ENCODE measurements at regions not wholly inside any gene's neighbourhood (a gene's known extent, or its start where the extent isn't known, plus 50 kb on each side); places are given as distances from the start of the nearest gene placed in this dataset.

DNA sequence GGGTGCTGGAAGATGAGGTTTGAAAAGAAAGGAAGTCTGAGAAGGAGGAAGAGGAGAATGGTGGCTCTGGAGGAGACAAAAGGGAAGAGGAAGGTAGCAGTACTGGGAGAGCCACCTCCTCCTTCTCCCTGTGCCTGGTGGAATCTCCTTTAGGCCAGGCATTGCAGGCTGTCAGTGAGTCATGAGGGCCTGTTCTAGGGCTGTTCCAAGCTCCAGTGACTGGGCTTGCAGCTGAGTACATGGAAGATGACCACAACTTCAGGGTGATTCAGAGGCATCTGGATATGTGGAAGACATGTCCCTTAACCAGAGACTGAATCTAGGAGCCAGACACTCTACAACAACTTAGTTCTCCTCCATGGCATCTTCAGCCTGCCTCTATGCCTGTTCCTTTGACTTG lies 107.8 kb downstream of the EFNB1 start:
- H3K4me1 Mint-ChIP-seq, result peaks cover 28% of the 10 kb centered on the region
- no peak for DNase-seq (ENCODE audit: low spot score in 2 of 2, unreplicated experiment in 2 of 2)
- TF ChIP-seq, protein P1, sequence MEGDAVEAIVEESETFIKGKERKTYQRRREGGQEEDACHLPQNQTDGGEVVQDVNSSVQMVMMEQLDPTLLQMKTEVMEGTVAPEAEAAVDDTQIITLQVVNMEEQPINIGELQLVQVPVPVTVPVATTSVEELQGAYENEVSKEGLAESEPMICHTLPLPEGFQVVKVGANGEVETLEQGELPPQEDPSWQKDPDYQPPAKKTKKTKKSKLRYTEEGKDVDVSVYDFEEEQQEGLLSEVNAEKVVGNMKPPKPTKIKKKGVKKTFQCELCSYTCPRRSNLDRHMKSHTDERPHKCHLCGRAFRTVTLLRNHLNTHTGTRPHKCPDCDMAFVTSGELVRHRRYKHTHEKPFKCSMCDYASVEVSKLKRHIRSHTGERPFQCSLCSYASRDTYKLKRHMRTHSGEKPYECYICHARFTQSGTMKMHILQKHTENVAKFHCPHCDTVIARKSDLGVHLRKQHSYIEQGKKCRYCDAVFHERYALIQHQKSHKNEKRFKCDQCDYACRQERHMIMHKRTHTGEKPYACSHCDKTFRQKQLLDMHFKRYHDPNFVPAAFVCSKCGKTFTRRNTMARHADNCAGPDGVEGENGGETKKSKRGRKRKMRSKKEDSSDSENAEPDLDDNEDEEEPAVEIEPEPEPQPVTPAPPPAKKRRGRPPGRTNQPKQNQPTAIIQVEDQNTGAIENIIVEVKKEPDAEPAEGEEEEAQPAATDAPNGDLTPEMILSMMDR (IDR thresholded peaks at IDR 0.05; ENCODE audit: unreplicated experiment), result no peak
- no peak overlapping the region for H3K27ac Mint-ChIP-seq
- H3K27me3 Mint-ChIP-seq (ENCODE audit: low read depth), result no peaks in the 10 kb centered on the region
- H3K36me3 Mint-ChIP-seq, result no peaks in the 10 kb centered on the region
- no peak overlapping the region for H3K4me3 Mint-ChIP-seq
- peaks cover 17% of the 10 kb centered on the region for H3K9me3 Mint-ChIP-seq

DNA sequence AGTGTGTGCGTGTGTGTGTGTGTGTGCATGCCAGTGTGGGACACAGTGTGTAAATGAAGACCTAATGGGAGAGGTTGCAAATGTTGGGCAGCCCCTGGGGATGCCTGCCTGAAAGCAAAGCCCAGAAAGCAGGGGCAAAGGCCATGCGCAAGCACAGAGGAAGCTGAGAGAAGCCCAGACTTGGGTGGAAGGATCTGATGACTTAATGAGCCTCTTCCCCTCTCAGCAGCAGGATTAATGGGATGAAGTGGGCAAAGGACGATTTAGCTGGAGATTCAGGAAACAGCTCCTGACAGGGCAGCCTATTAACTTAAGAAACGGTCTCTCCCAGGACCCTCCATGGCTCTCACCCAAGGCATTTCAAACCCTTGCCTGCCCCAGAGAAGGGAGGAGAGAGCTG lies 107.3 kb downstream of the EFNB1 start:
- Mint-ChIP-seq H3K27ac (no peak overlapping the region), H3K4me1 (peaks cover 29% of the 10 kb centered on the region), H3K27me3 (ENCODE audit: low read depth) (no peaks in the 10 kb centered on the region), H3K9me3 (peaks cover 17% of the 10 kb centered on the region), H3K36me3 (no peaks in the 10 kb centered on the region), H3K4me3 (no peak overlapping the region)
- DNase-seq (ENCODE audit: low spot score in 2 of 2, unreplicated experiment in 2 of 2), result peak in 1 of 2 experiments; percentile 26
- TF ChIP-seq, protein P1 (IDR thresholded peaks at IDR 0.05; ENCODE audit: unreplicated experiment), result no peak

DNA sequence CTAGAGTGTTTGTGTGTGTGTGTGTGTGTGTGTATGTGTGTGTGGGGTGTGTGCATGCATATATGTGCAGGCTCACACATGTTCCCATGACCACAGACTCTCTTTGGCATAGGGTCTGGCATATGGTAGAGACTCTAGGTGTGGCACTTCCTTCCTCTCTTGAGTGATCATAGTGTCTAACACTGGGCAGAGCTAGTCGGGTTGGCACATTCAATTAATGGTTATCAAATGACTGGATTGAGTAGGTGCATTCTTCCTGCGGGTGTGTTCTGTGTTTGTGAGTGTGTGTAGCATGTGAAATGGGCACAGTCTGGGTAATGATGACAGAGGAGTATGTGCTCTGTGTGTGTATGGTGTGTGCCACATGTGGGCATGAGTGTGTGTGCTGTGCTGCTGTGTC lies 106.5 kb downstream of the EFNB1 start:
- Mint-ChIP-seq H3K36me3 (no peaks in the 10 kb centered on the region), H3K27ac (no peak overlapping the region), H3K4me1 (peaks cover 30% of the 10 kb centered on the region), H3K9me3 (peaks cover 17% of the 10 kb centered on the region), H3K4me3 (no peak overlapping the region), H3K27me3 (ENCODE audit: low read depth) (no peaks in the 10 kb centered on the region)
- TF ChIP-seq, protein P1 (IDR thresholded peaks at IDR 0.05; ENCODE audit: unreplicated experiment), result no peak
- no peak for DNase-seq (ENCODE audit: low spot score in 2 of 2, unreplicated experiment in 2 of 2)

DNA sequence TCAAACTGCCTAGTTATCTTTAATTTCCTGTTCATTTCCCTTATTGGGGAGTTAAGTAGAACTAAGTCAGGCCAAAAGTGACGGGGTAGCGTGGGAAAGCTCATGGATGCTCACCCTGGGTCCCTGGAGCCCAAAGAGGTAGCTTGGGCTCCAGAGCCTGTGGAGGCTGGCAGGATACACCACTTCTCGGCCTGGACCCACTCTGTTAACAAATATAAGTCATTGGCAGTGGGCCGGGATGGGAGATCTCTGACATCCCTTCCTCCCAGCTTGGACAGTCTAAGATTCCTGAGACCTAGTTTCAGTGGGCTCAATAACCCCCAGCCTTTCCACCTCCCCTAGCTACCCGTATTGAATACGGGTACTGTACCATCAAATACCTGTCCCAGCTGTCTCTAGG lies 106.1 kb downstream of the EFNB1 start:
- Mint-ChIP-seq H3K4me1 (peaks cover 34% of the 10 kb centered on the region), H3K36me3 (no peaks in the 10 kb centered on the region), H3K4me3 (no peak overlapping the region), H3K27ac (peak overlapping the region; percentile 19), H3K27me3 (ENCODE audit: low read depth) (no peaks in the 10 kb centered on the region), H3K9me3 (peaks cover 17% of the 10 kb centered on the region)
- TF ChIP-seq, protein P1 (IDR thresholded peaks at IDR 0.05; ENCODE audit: unreplicated experiment), result no peak
- DNase-seq (ENCODE audit: low spot score in 2 of 2, unreplicated experiment in 2 of 2), result no peak

DNA sequence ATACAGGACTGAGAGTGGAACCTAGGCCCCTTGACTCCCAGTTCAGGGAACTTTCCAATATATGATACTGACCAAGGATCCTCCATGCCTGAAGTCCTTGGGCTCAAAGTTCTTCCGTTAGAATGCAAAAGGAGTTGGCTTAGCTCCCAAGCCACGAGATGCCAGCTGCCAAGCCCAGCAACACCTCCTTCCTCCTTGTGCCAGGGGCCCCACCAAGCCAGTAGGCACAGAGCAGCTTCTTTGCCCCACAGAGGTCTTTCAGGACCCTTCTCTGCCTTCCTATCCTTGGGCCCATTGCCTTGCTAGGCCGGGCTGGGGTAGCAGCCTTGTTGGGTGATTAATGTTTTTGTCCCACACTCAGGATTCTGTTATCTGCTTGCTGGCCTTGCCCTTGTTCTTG lies 105.6 kb downstream of the EFNB1 start:
- H3K4me1 Mint-ChIP-seq, result peaks cover 38% of the 10 kb centered on the region
- peaks cover 17% of the 10 kb centered on the region for H3K9me3 Mint-ChIP-seq
- no peak for DNase-seq (ENCODE audit: low spot score in 2 of 2, unreplicated experiment in 2 of 2)
- no peak overlapping the region for H3K4me3 Mint-ChIP-seq
- H3K27ac Mint-ChIP-seq, result peak overlapping the region; percentile 19
- H3K27me3 Mint-ChIP-seq (ENCODE audit: low read depth), result no peaks in the 10 kb centered on the region
- H3K36me3 Mint-ChIP-seq, result no peaks in the 10 kb centered on the region
- TF ChIP-seq, protein P1 (IDR thresholded peaks at IDR 0.05; ENCODE audit: unreplicated experiment), result no peak

DNA sequence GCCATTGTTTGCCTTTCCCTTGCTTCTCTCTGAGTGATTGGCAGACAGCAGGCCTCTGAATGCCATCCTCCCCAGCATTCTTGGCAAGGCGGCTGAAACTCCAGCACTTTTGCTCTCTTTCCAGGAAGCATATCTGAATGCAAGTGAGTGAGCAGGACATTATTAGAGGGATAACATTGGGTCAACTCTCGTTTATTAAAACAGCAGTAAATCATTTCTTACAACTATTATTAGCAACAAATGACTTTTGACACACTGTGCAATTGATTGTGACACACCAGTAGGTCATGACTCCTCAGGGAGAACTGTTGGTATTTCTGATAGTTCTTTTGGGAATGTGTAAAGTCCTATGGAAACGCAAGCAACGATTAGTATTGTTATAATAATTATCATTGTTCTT lies 103.8 kb downstream of the EFNB1 start:
- peak overlapping the region; percentile 85 for H3K27ac Mint-ChIP-seq

More for the DNA sequence above, 103.8 kb downstream of the EFNB1 start:
- H3K27me3 Mint-ChIP-seq (ENCODE audit: low read depth), result no peaks in the 10 kb centered on the region
- peaks cover 44% of the 10 kb centered on the region for H3K4me1 Mint-ChIP-seq
- peaks cover 17% of the 10 kb centered on the region for H3K9me3 Mint-ChIP-seq
- TF ChIP-seq, protein P1 (IDR thresholded peaks at IDR 0.05; ENCODE audit: unreplicated experiment), result no peak
- H3K36me3 Mint-ChIP-seq, result no peaks in the 10 kb centered on the region
- DNase-seq (ENCODE audit: low spot score in 2 of 2, unreplicated experiment in 2 of 2), result no peak
- H3K4me3 Mint-ChIP-seq, result no peak overlapping the region

All from mesothelial cell of epicardium (in vitro differentiated cells).